GM21381 (cell line): ENCODE measurements at regions not wholly inside any gene's neighbourhood (a gene's known extent, or its start where the extent isn't known, plus 50 kb on each side); places are given as distances from the start of the nearest gene placed in this dataset.
"Not testable (repeated sequence)": the region's sequence is repeated elsewhere in the genome, so short reads cannot be mapped to it uniquely, and the experiment has no call there.

ENCODE experiments used
- ATAC-seq: cut with Tn5 transposase; IDR thresholded peaks from one replicate; pipeline ENCODE4 v1.9.1; 2021; ENCODE audit warnings: mild to moderate bottlenecking, moderate library complexity; ENCODE audit not compliant: unreplicated experiment

- no peak for ATAC-seq
These were observed 110.1 kb upstream of the ZNF746 start for GRCh38 chr7:149607683-149608082.

DNA sequence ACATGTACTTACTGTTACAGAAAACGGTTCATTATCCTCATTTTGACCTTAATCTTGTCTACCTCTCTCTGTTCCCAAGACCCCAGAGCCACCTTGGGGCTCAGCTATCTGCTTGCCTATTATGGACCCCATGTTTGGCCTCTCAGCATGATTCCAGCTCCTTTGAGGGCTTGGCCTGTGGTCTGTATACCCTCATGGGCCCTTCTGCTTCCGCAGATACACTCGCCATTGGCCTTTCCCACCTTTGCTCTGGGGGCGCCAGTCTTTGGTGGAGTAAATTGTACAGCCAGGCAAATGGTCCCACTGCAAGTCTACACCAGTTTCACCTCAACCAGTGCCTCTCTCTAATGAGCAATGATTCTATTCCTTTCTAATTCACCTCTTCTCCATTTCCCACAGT lies 109.2 kb upstream of the ZNF746 start:
- no peak for ATAC-seq

DNA sequence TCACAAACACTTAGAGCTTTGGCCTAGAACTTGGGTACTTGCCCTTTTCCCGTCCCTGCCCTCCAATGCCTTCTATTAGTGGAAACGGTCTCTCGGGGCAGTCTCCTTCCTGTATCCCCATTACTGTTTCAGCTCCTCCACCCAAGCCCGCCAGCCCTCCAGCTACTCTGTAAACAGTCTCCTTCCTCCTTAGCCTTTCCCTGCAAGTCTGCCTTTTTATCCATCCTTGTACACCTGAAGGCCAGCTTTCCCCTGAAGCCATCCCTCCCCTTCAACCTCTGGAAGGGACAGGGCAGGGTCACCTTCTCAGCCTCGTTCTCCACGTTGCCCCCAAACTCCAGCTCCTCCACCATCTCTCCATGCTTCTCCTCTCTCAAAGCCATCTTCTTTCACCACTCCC lies 108.1 kb upstream of the ZNF746 start:
- ATAC-seq, result no peak

DNA sequence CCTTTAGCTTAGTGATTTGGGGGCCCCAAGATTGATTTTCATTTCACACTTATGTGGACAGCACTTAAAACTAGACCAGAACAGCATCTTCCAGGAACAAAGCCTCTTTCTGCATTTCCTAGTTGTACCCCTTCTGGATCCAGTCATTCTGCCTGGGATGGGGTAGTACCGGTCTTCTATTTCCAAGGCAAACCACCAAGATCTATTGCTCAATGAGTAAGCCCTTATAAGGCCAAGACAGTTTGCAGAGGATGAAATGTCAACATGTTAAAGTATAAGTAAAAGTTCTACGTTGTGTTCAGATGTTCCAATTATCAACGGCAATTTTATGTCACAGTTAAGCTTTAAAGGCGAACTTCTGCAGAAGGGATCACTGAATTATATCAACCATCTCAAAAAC lies 106.9 kb upstream of the ZNF746 start:
- ATAC-seq, result no peak

GRCh38 chr7:149600669-149601330 lies 103.2 kb upstream of the ZNF746 start:
- peak; percentile 94 for ATAC-seq

DNA sequence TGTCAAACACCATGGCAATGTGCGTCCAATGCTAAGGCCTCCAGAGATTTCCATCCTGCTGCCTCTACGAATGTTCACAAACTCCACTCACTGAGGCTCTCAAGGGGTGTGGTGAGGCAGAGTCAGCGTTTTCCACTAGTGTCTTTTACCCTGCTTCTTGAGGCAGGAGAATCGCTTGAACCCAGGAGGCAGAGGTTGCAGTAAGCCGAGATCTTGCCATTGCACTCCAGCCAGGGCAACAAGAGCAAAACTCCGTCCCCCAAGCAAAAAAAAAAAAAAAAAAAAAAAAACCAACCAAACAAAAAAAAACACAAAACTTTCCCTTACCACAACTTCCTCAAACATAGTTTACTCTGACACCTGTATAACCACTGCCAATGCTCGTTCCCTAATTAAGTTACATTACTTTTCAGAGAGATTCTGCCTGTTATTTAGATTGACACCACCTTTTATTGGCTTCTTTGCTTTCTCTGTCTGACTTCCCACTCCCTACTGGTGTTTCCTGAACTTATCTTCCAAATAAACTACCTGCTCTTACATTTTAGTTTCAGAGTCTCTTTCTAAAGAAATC lies 102.1 kb upstream of the ZNF746 start:
- ATAC-seq, result peak; percentile 28

DNA sequence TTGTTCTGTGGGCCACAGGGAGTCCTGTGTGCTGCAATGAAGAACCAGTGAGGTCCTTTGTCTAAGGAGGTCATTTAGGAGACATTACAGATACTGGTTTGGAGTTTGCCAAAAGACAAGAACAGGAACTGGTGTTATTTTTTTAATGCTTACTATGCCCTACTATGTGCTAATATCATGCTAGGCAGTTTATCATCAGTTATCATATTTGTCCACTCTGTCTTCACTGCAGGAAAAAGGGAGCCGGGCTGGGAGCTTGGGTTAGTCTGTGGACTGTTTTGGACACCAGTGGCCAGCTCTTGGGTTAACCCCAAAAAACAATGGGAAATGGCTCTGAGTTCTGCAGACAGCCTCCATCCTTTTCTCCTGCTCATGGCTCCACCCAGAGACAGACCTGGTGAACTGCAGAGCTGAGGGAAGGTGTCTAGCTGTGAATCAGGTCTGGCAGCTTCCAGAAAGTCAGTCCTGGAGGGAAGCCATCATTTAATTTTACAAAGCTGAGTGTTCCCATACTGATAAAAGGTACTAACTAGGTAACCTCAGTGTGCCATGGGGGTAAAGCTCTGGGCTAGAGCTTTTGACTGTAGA lies 101.2 kb upstream of the ZNF746 start:
- ATAC-seq, result no peak

DNA sequence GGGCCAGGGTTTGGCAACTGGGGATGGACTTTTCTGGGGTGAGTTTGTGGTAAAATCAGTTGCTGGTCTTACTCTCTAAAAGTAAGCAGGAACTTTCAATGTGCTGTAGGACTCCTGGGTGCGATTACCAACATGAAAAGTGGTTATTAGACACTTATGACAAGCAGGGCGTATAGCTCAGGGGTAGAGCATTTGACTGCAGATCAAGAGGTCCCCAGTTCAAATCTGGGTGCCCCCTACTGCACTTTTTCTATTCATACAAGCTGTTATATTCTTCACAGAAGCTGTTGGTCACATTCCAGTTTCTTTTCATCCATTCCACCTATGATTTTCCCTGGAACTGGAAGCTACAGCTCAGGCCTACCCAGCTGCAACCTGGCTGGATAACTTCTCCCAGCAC lies 100.2 kb upstream of the ZNF746 start:
- ATAC-seq, result not testable (repeated sequence)

DNA sequence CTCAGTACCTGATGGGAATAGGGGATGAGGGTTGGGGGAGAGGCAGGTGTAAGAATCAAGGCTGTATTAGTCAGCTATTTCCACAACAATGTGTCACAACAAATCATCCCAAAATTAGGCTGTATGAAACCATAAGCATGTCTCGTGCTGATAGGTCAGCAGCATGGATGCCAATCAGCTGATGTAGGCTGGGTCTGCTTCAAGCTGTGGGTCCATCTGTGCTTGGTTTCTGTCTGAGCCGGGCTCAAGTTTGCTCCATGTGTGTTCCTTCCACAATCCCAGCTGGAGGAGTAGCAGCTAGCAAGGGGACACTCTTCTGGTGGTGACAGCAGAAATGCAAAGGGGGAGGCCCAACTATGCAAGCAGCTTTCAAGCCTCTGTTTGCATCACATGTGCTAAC lies 97.9 kb upstream of the ZNF746 start:
- ATAC-seq, result no peak

GRCh38 chr7:149595078-149595477 lies 97.5 kb upstream of the ZNF746 start:
- ATAC-seq, result no peak

- no peak for ATAC-seq
These were observed 91.3 kb upstream of the ZNF746 start for GRCh38 chr7:149588930-149589329.

DNA sequence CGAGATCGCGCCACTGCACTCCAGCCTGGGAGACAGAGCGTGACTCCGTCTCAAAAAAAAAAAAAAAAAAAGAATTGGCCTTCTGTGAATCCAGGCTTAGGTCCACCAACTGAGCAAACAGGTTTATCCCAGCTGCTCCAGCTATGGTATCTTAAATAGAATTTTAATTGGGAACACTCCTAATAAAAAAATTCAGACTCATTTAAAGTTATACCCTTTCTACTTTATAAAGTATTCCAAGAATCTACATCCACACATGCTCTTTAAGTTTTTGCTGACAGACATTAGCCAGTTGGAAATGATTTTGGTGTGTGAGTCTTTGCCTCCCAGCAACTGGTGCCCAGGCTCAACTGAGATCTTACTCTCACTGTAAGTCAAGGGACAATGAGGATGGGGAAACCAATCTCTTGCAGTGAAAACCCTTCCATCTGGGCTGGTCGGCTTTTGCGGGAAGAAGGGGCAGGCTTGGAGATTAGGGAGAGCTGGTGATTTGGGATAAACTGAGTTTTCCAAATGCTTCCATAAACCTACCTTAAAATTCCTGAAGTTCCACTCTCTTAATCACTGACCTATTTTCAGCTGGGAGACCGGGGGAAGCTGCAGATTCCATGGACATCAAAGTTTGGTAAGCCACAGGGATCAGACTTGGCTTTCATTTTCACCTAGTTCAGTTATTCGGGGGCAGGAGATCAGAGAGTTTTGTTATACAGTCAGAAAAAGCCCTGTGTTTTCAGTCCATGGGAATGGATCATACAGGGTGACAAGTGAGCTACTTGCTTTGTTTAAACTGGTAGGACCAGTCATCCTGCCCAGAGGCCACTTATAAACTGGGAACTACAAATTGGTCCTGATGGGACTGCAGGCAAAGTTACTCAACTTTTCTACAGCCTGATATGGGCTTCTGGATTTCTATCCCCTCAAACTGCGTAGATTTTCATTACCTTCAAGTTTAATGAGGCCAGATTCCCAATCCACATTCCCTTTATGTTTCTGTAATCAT lies 89.3 kb upstream of the ZNF746 start:
- no peak for ATAC-seq

- no peak for ATAC-seq
These were observed 86.9 kb upstream of the ZNF746 start for GRCh38 chr7:149584530-149584929.

DNA sequence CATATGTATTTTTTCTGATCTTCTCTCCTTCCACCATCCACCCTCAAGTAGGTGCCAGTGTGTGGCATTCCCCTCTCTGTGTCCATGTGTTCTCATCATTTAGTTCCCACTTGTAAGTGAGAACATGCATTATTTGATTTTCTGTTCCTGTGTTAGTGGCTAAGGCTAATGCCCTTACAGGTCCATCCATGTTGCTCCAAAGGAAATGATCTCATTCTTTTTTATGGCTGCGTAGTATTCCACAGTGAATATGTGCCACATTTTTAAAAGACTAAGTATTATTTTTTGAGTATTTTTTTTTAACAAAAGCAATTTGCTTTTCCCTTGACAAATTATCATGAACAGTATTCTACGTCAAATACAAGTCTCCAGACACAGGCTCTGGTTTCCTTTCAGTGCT lies 86.4 kb upstream of the ZNF746 start:
- no peak for ATAC-seq

GRCh38 chr7:149580328-149580727 lies 82.7 kb upstream of the ZNF746 start:
- ATAC-seq, result no peak

GRCh38 chr7:149579365-149579764 lies 81.8 kb upstream of the ZNF746 start:
- not testable (repeated sequence) for ATAC-seq

DNA sequence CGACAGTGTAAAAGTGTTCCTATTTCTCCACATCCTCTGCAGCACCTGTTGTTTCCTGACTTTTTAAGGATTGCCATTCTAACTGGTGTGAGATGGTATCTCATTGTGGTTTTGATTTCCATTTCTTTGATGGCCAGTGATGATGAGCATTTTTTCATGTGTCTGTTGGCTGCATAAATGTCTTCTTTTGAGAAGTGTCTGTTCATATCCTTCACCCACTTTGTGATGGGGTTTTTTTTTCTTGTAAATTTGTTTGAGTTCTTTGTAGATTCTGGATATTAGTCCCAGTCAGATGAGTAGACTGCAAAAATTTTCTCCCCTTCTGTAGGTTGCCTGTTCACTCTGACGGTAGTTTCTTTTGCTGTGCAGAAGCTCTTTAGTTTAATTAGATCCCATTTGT lies 76.8 kb upstream of the ZNF746 start:
- ATAC-seq, result not testable (repeated sequence)

- no peak for ATAC-seq
These were observed 75.9 kb upstream of the ZNF746 start for GRCh38 chr7:149573519-149573918.

GRCh38 chr7:149572920-149573319 lies 75.3 kb upstream of the ZNF746 start:
- ATAC-seq, result not testable (repeated sequence)

DNA sequence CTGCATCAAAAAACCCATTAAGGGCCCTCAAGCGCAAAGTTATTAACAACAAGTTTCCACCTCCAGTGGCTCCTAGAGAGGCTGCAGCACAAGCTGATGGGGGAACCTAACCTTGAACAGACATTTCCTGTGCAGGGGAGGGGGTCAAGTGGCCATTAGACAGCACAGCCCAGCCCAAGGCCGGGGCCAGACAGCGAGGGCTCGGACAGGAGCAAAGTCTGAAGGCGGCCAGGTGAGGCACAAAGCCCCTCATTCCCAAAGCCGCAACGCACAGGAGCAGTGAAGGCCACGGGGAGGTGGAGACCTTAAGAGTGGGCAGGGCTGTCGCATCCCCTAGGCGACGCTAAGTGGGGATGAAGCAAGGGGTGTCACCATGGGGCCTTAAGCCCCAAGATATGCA lies 73.2 kb upstream of the ZNF746 start:
- no peak for ATAC-seq

DNA sequence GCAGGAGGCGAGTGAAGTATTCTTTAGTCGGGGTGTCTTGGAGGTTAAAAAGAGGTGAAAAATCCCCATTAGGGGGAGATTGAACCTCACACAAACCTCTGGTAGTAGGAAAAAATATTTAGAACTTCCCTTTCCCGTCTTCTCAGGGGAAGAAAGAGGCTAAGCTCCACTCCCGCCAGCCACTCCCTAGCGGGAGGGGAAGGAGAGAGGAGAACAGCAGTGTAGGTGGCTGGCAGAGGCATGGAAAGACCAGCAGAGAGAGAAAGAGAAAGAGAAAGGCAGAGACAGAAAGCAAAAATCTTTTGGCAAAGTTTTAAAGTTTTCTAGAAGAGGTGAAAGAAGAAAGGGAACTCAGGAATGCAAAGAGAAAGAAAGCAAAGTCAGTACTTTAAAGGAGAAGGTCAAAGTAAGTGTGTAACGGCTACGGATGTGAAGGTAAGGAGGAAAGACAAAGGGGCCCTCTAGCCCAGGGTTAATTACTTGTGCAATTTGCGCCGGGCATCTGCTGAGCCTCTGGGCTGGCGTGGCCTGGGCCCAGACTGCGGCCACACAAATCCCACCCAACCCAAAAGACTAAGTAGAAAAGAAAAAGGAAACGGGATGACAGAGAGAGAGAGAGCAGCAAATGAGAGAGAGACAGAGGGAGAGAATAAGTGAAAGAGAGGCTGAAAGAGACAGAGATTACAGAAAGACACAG lies 72.3 kb upstream of the ZNF746 start:
- ATAC-seq, result no peak
